ENCODE measurements at regions not wholly inside any gene's neighbourhood (a gene's known extent, or its start where the extent isn't known, plus 50 kb on each side); places are given as distances from the start of the nearest gene placed in this dataset.

- no peaks in the 10 kb centered on the region for H3K36me3 ChIP-seq (ENCODE audit: control insufficient read depth, insufficient read depth, low read length)
- H3K4me1 ChIP-seq (ENCODE audit: control insufficient read depth, insufficient read depth, low read length), result peaks cover 4% of the 10 kb centered on the region
- DNase-seq, result no peak
- H3K27ac ChIP-seq (ENCODE audit: low read length), result no peak overlapping the region
- H3K27me3 ChIP-seq (ENCODE audit: control insufficient read depth, insufficient read depth, low read length), result no peaks in the 10 kb centered on the region
- no peak overlapping the region for H3K4me3 ChIP-seq (ENCODE audit: low read length)
- no peaks in the 10 kb centered on the region for H3K9me3 ChIP-seq (ENCODE audit: control insufficient read depth, low read depth, low read length)
These were observed 103.2 kb upstream of the PPP2R2D start for GRCh38 chr10:131797626-131798025.

GRCh38 chr10:131799429-131799828, 101.4 kb upstream of the PPP2R2D start:
- no peaks in the 10 kb centered on the region for H3K9me3 ChIP-seq (ENCODE audit: control insufficient read depth, low read depth, low read length)
- no peaks in the 10 kb centered on the region for H3K27me3 ChIP-seq (ENCODE audit: control insufficient read depth, insufficient read depth, low read length)
- no CpG with 5 or more reads among the region's 1 CpG for WGBS (ENCODE audit: insufficient coverage, low lambda C conversion rate)
- H3K36me3 ChIP-seq (ENCODE audit: control insufficient read depth, insufficient read depth, low read length), result no peaks in the 10 kb centered on the region
- DNase-seq, result no peak
- H3K27ac ChIP-seq (ENCODE audit: low read length), result no peak overlapping the region
- no peak overlapping the region for H3K4me3 ChIP-seq (ENCODE audit: low read length)
- H3K4me1 ChIP-seq (ENCODE audit: control insufficient read depth, insufficient read depth, low read length), result peaks cover 4% of the 10 kb centered on the region

GRCh38 chr10:131802156-131802915, 98.5 kb upstream of the PPP2R2D start:
- DNase-seq, result no peak
- no CpG with 5 or more reads among the region's 16 CpGs for WGBS (ENCODE audit: insufficient coverage, low lambda C conversion rate)
- no peak overlapping the region for H3K27ac ChIP-seq (ENCODE audit: low read length)
- no peaks in the 10 kb centered on the region for H3K27me3 ChIP-seq (ENCODE audit: control insufficient read depth, insufficient read depth, low read length)
- no peak overlapping the region for H3K4me3 ChIP-seq (ENCODE audit: low read length)
- H3K36me3 ChIP-seq (ENCODE audit: control insufficient read depth, insufficient read depth, low read length), result no peaks in the 10 kb centered on the region
- H3K9me3 ChIP-seq (ENCODE audit: control insufficient read depth, low read depth, low read length), result no peaks in the 10 kb centered on the region
- no peaks in the 10 kb centered on the region for H3K4me1 ChIP-seq (ENCODE audit: control insufficient read depth, insufficient read depth, low read length)

GRCh38 chr10:131802996-131803395, 97.8 kb upstream of the PPP2R2D start:
- no peak overlapping the region for H3K4me3 ChIP-seq (ENCODE audit: low read length)
- no peaks in the 10 kb centered on the region for H3K27me3 ChIP-seq (ENCODE audit: control insufficient read depth, insufficient read depth, low read length)
- no CpG with 5 or more reads among the region's 13 CpGs for WGBS (ENCODE audit: insufficient coverage, low lambda C conversion rate)
- H3K4me1 ChIP-seq (ENCODE audit: control insufficient read depth, insufficient read depth, low read length), result no peaks in the 10 kb centered on the region
- no peak overlapping the region for H3K27ac ChIP-seq (ENCODE audit: low read length)
- no peak for DNase-seq
- no peaks in the 10 kb centered on the region for H3K9me3 ChIP-seq (ENCODE audit: control insufficient read depth, low read depth, low read length)
- H3K36me3 ChIP-seq (ENCODE audit: control insufficient read depth, insufficient read depth, low read length), result no peaks in the 10 kb centered on the region

- no peak for DNase-seq
- Histone ChIP-seq H3K36me3 (ENCODE audit: control insufficient read depth, insufficient read depth, low read length) (no peaks in the 10 kb centered on the region), H3K27me3 (ENCODE audit: control insufficient read depth, insufficient read depth, low read length) (no peaks in the 10 kb centered on the region), H3K4me1 (ENCODE audit: control insufficient read depth, insufficient read depth, low read length) (no peaks in the 10 kb centered on the region), H3K27ac (ENCODE audit: low read length) (no peak overlapping the region), H3K4me3 (ENCODE audit: low read length) (no peak overlapping the region), H3K9me3 (ENCODE audit: control insufficient read depth, low read depth, low read length) (no peaks in the 10 kb centered on the region)
- no CpG with 5 or more reads among the region's 9 CpGs for WGBS (ENCODE audit: insufficient coverage, low lambda C conversion rate)
These were observed 96.9 kb upstream of the PPP2R2D start for GRCh38 chr10:131803860-131804425.

GRCh38 chr10:131804551-131805295, 96.1 kb upstream of the PPP2R2D start:
- no peaks in the 10 kb centered on the region for H3K9me3 ChIP-seq (ENCODE audit: control insufficient read depth, low read depth, low read length)
- H3K27ac ChIP-seq (ENCODE audit: low read length), result no peak overlapping the region
- no peak overlapping the region for H3K4me3 ChIP-seq (ENCODE audit: low read length)
- no peak for DNase-seq
- H3K36me3 ChIP-seq (ENCODE audit: control insufficient read depth, insufficient read depth, low read length), result no peaks in the 10 kb centered on the region
- H3K4me1 ChIP-seq (ENCODE audit: control insufficient read depth, insufficient read depth, low read length), result no peaks in the 10 kb centered on the region
- 94% methylated on average over 2 of the region's 20 CpGs for WGBS (ENCODE audit: insufficient coverage, low lambda C conversion rate)
- H3K27me3 ChIP-seq (ENCODE audit: control insufficient read depth, insufficient read depth, low read length), result no peaks in the 10 kb centered on the region

GRCh38 chr10:131805696-131806095, 95.1 kb upstream of the PPP2R2D start:
- Histone ChIP-seq H3K36me3 (ENCODE audit: control insufficient read depth, insufficient read depth, low read length) (no peaks in the 10 kb centered on the region), H3K27me3 (ENCODE audit: control insufficient read depth, insufficient read depth, low read length) (no peaks in the 10 kb centered on the region), H3K4me3 (ENCODE audit: low read length) (no peak overlapping the region), H3K9me3 (ENCODE audit: control insufficient read depth, low read depth, low read length) (no peaks in the 10 kb centered on the region), H3K4me1 (ENCODE audit: control insufficient read depth, insufficient read depth, low read length) (no peaks in the 10 kb centered on the region), H3K27ac (ENCODE audit: low read length) (no peak overlapping the region)
- no peak for DNase-seq
- WGBS (ENCODE audit: insufficient coverage, low lambda C conversion rate), result no CpG with 5 or more reads among the region's 4 CpGs

- no peak for DNase-seq
- no peaks in the 10 kb centered on the region for H3K9me3 ChIP-seq (ENCODE audit: control insufficient read depth, low read depth, low read length)
These were observed 94.7 kb upstream of the PPP2R2D start for GRCh38 chr10:131806146-131806545.

GRCh38 chr10:131806646-131807317, 94.0 kb upstream of the PPP2R2D start:
- H3K27ac ChIP-seq (ENCODE audit: low read length), result no peak overlapping the region
- no CpG with 5 or more reads among the region's 24 CpGs for whole genome bisulfite sequencing (ENCODE audit: insufficient coverage, low lambda C conversion rate)
- H3K9me3 ChIP-seq (ENCODE audit: control insufficient read depth, low read depth, low read length), result no peaks in the 10 kb centered on the region
- H3K27me3 ChIP-seq (ENCODE audit: control insufficient read depth, insufficient read depth, low read length), result no peaks in the 10 kb centered on the region
- H3K36me3 ChIP-seq (ENCODE audit: control insufficient read depth, insufficient read depth, low read length), result no peaks in the 10 kb centered on the region
- H3K4me1 ChIP-seq (ENCODE audit: control insufficient read depth, insufficient read depth, low read length), result no peaks in the 10 kb centered on the region
- no peak for DNase-seq
- H3K4me3 ChIP-seq (ENCODE audit: low read length), result no peak overlapping the region

More at GRCh38 chr10:131806146-131806545, 94.7 kb upstream of the PPP2R2D start:
- Histone ChIP-seq H3K4me1 (ENCODE audit: control insufficient read depth, insufficient read depth, low read length) (no peaks in the 10 kb centered on the region), H3K27ac (ENCODE audit: low read length) (no peak overlapping the region), H3K4me3 (ENCODE audit: low read length) (no peak overlapping the region), H3K36me3 (ENCODE audit: control insufficient read depth, insufficient read depth, low read length) (no peaks in the 10 kb centered on the region), H3K27me3 (ENCODE audit: control insufficient read depth, insufficient read depth, low read length) (no peaks in the 10 kb centered on the region)
- 90% methylated on average over 2 of the region's 10 CpGs for WGBS (ENCODE audit: insufficient coverage, low lambda C conversion rate)

- H3K9me3 ChIP-seq (ENCODE audit: control insufficient read depth, low read depth, low read length), result no peaks in the 10 kb centered on the region
- H3K4me1 ChIP-seq (ENCODE audit: control insufficient read depth, insufficient read depth, low read length), result no peaks in the 10 kb centered on the region
- no CpG with 5 or more reads among the region's 10 CpGs for WGBS (ENCODE audit: insufficient coverage, low lambda C conversion rate)
- H3K27me3 ChIP-seq (ENCODE audit: control insufficient read depth, insufficient read depth, low read length), result no peaks in the 10 kb centered on the region
- no peak overlapping the region for H3K27ac ChIP-seq (ENCODE audit: low read length)
- no peak overlapping the region for H3K4me3 ChIP-seq (ENCODE audit: low read length)
- DNase-seq, result no peak
- H3K36me3 ChIP-seq (ENCODE audit: control insufficient read depth, insufficient read depth, low read length), result no peaks in the 10 kb centered on the region
These were observed 92.4 kb upstream of the PPP2R2D start for GRCh38 chr10:131808370-131808930.

All from large intestine (tissue), 3 donors.